Mesendoderm (in vitro differentiated cells): ENCODE measurements at regions not wholly inside any gene's neighbourhood (a gene's known extent, or its start where the extent isn't known, plus 50 kb on each side); places are given as distances from the start of the nearest gene placed in this dataset.
"Not testable (repeated sequence)": the region's sequence is repeated elsewhere in the genome, so short reads cannot be mapped to it uniquely, and the experiment has no call there.

Experiments
- DNase-seq: peaks from one replicate; pipeline ENCODE4 v3.0.0; 2013
- H2AK5ac ChIP-seq: 2 replicates; pipeline ENCODE4 v1.6.1; 2013; ENCODE audit warnings: low read length, inconsistent platforms
- H2BK120ac ChIP-seq: 2 replicates; pipeline ENCODE4 v1.6.1; 2013; ENCODE audit warnings: low read depth, mild to moderate bottlenecking, low read length, moderate library complexity, mixed read lengths
- H2BK15ac ChIP-seq: replicated peaks from 2 replicates; pipeline ENCODE4 v1.6.1; 2013; ENCODE audit warnings: low read depth, mild to moderate bottlenecking, moderate library complexity
- H2BK5ac ChIP-seq: 2 replicates; pipeline ENCODE4 v1.6.1; 2013; ENCODE audit warnings: low read length, inconsistent platforms
- H3K18ac ChIP-seq: 2 replicates; pipeline ENCODE4 v1.6.1; 2013; ENCODE audit warnings: mild to moderate bottlenecking, low read length, mixed read lengths
- H3K23ac ChIP-seq: one replicate; pipeline ENCODE4 v1.6.1; 2013; ENCODE audit warnings: low read length
- H3K27ac ChIP-seq: 2 replicates; pipeline ENCODE4 v1.5.1; 2013; ENCODE audit warnings: low read depth, mild to moderate bottlenecking, inconsistent platforms, low read length, moderate library complexity
- H3K27me3 ChIP-seq: 2 replicates; pipeline ENCODE4 v1.6.1; 2013; ENCODE audit warnings: low read length, control low read depth, mild to moderate bottlenecking, inconsistent platforms; ENCODE audit not compliant: insufficient read depth, poor library complexity
- H3K36me3 ChIP-seq: 2 replicates; pipeline ENCODE4 v1.6.1; 2013; ENCODE audit warnings: low read length, inconsistent platforms; ENCODE audit not compliant: control insufficient read depth, insufficient read depth
- H3K4ac ChIP-seq: one replicate; pipeline ENCODE4 v1.6.1; 2013; ENCODE audit warnings: low read depth, mild to moderate bottlenecking, low read length, moderate library complexity
- H3K4me1 ChIP-seq: 2 replicates; pipeline ENCODE4 v1.6.1; 2013; ENCODE audit warnings: low read depth, low read length, inconsistent platforms; ENCODE audit not compliant: control insufficient read depth
- H3K4me2 ChIP-seq: 2 replicates; pipeline ENCODE4 v1.6.1; 2013; ENCODE audit warnings: low read length
- H3K4me3 ChIP-seq: 2 replicates; pipeline ENCODE4 v1.5.1; 2013; ENCODE audit warnings: mild to moderate bottlenecking, low read length
- H3K56ac ChIP-seq: one replicate; pipeline ENCODE4 v1.6.1; 2013; ENCODE audit warnings: low read length
- H3K79me1 ChIP-seq: 2 replicates; pipeline ENCODE4 v1.6.1; 2013; ENCODE audit warnings: low read length, inconsistent platforms
- H3K79me2 ChIP-seq: 2 replicates; pipeline ENCODE4 v1.6.1; 2013; ENCODE audit warnings: mild to moderate bottlenecking, low read length; ENCODE audit not compliant: control insufficient read depth, insufficient read depth
- H3K9ac ChIP-seq: 2 replicates; pipeline ENCODE4 v1.6.1; 2013; ENCODE audit warnings: low read length, inconsistent platforms
- H4K5ac ChIP-seq: one replicate; pipeline ENCODE4 v1.6.1; 2013; ENCODE audit warnings: low read length
- H4K8ac ChIP-seq: one replicate; pipeline ENCODE4 v1.6.1; 2013; ENCODE audit warnings: low read depth, mild to moderate bottlenecking, control low read depth, low read length, moderate library complexity
- WGBS: extraction: QIAGEN DNeasy Blood & Tissue Kit; methylation state at CpG from one replicate; pipeline ENCODE4 v1.1.7; 2013; ENCODE audit warnings: low lambda C conversion rate, missing lambda C conversion rate; ENCODE audit not compliant: insufficient coverage; ENCODE audit errors: extremely low coverage; 5-methylcytosine and 5-hydroxymethylcytosine counted together

GRCh38 chr10:4240608-4241197, 455.7 kb upstream of the KLF6 start:
- Histone ChIP-seq H2BK15ac (no peak overlapping the region), H3K4me1 (peaks cover 2% of the 10 kb centered on the region), H2AK5ac (no peak overlapping the region), H3K79me2 (no peaks in the 10 kb centered on the region), H3K23ac (no peak overlapping the region), H3K56ac (no peak overlapping the region), H3K79me1 (no peaks in the 10 kb centered on the region), H3K4me3 (no peak overlapping the region), H3K18ac (peak overlapping the region; percentile 22), H3K27ac (no peak overlapping the region), H3K27me3 (no peaks in the 10 kb centered on the region), H4K8ac (no peak overlapping the region), H3K9ac (no peak overlapping the region), H4K5ac (no peak overlapping the region), H2BK120ac (no peak overlapping the region), H3K4ac (no peak overlapping the region), H2BK5ac (no peak overlapping the region), H3K4me2 (no peak overlapping the region), H3K36me3 (no peaks in the 10 kb centered on the region)
- peak; percentile 57 for DNase-seq
- WGBS: no CpG with 5 or more reads among the region's 7 CpGs

- Histone ChIP-seq H3K56ac (no peak overlapping the region), H4K8ac (no peak overlapping the region)
- no CpG with 5 or more reads among the region's 3 CpGs for WGBS
Measured at GRCh38 chr10:4239186-4239585, 454.2 kb upstream of the KLF6 start.

GRCh38 chr10:4236905-4237304, 451.9 kb upstream of the KLF6 start:
- not testable (repeated sequence) for H3K4me1 ChIP-seq

More at GRCh38 chr10:4239186-4239585, 454.2 kb upstream of the KLF6 start:
- Histone ChIP-seq H3K4me3 (no peak overlapping the region), H3K27me3 (no peaks in the 10 kb centered on the region), H3K27ac (no peak overlapping the region), H2BK5ac (no peak overlapping the region), H3K23ac (no peak overlapping the region), H2AK5ac (no peak overlapping the region), H3K18ac (no peak overlapping the region), H3K36me3 (no peaks in the 10 kb centered on the region), H3K9ac (no peak overlapping the region), H2BK15ac (no peak overlapping the region), H2BK120ac (no peak overlapping the region), H4K5ac (no peak overlapping the region), H3K4me1 (peaks cover 2% of the 10 kb centered on the region), H3K79me2 (no peaks in the 10 kb centered on the region), H3K79me1 (no peaks in the 10 kb centered on the region), H3K4ac (no peak overlapping the region), H3K4me2 (no peak overlapping the region)
- no peak for DNase-seq

GRCh38 chr10:4234661-4235060, 449.7 kb upstream of the KLF6 start:
- Histone ChIP-seq H3K4me3 (no peak overlapping the region), H3K36me3 (no peaks in the 10 kb centered on the region), H3K4ac (no peak overlapping the region), H4K5ac (no peak overlapping the region), H3K27ac (no peak overlapping the region), H3K9ac (no peak overlapping the region), H3K23ac (no peak overlapping the region), H2BK5ac (no peak overlapping the region), H3K79me2 (no peaks in the 10 kb centered on the region), H3K4me1 (no peaks in the 10 kb centered on the region), H2AK5ac (no peak overlapping the region), H3K27me3 (no peaks in the 10 kb centered on the region), H3K4me2 (no peak overlapping the region), H3K18ac (no peak overlapping the region), H2BK15ac (no peak overlapping the region), H3K79me1 (no peaks in the 10 kb centered on the region), H3K56ac (no peak overlapping the region), H2BK120ac (no peak overlapping the region), H4K8ac (no peak overlapping the region)
- DNase-seq: no peak
- no CpG with 5 or more reads among the region's 8 CpGs for WGBS

More at GRCh38 chr10:4236905-4237304, 451.9 kb upstream of the KLF6 start:
- H2AK5ac ChIP-seq, H2BK5ac ChIP-seq, H3K79me1 ChIP-seq, H3K4me2 ChIP-seq, H2BK120ac ChIP-seq, H3K4ac ChIP-seq, H3K23ac ChIP-seq, DNase-seq, H2BK15ac ChIP-seq, H3K27me3 ChIP-seq, H4K8ac ChIP-seq, H4K5ac ChIP-seq, H3K4me3 ChIP-seq, H3K56ac ChIP-seq, H3K18ac ChIP-seq, H3K27ac ChIP-seq, H3K36me3 ChIP-seq, H3K9ac ChIP-seq, H3K79me2 ChIP-seq: not testable (repeated sequence)
- WGBS: no CpG with 5 or more reads among the region's 2 CpGs

- no peaks in the 10 kb centered on the region for H3K4me1 ChIP-seq
- no peak overlapping the region for H2BK5ac ChIP-seq
- H3K9ac ChIP-seq: no peak overlapping the region
- H3K79me1 ChIP-seq: no peaks in the 10 kb centered on the region
- no peak overlapping the region for H2AK5ac ChIP-seq
- no peak overlapping the region for H4K5ac ChIP-seq
- no peak overlapping the region for H3K23ac ChIP-seq
- no peak overlapping the region for H3K4ac ChIP-seq
- H2BK15ac ChIP-seq: no peak overlapping the region
- no peak overlapping the region for H3K56ac ChIP-seq
- H3K4me3 ChIP-seq: no peak overlapping the region
- H2BK120ac ChIP-seq: no peak overlapping the region
- H3K79me2 ChIP-seq: no peaks in the 10 kb centered on the region
- H3K27ac ChIP-seq: no peak overlapping the region
- H3K4me2 ChIP-seq: no peak overlapping the region
- DNase-seq: no peak
- WGBS: no CpG with 5 or more reads among the region's 7 CpGs
- H3K27me3 ChIP-seq: no peaks in the 10 kb centered on the region
- H3K36me3 ChIP-seq: no peaks in the 10 kb centered on the region
- no peak overlapping the region for H4K8ac ChIP-seq
- H3K18ac ChIP-seq: no peak overlapping the region
Measured at GRCh38 chr10:4231439-4231838, 446.4 kb upstream of the KLF6 start.

GRCh38 chr10:4230036-4230435, 445.0 kb upstream of the KLF6 start:
- no peak overlapping the region for H3K56ac ChIP-seq
- no peak overlapping the region for H3K27ac ChIP-seq
- WGBS: no CpG with 5 or more reads among the region's 1 CpG
- no peak overlapping the region for H2AK5ac ChIP-seq
- H4K5ac ChIP-seq: no peak overlapping the region
- no peaks in the 10 kb centered on the region for H3K4me1 ChIP-seq
- no peak overlapping the region for H3K4me3 ChIP-seq
- no peak overlapping the region for H3K4me2 ChIP-seq
- no peak overlapping the region for H2BK15ac ChIP-seq
- H3K9ac ChIP-seq: no peak overlapping the region
- no peaks in the 10 kb centered on the region for H3K36me3 ChIP-seq
- no peak overlapping the region for H3K4ac ChIP-seq
- no peak overlapping the region for H4K8ac ChIP-seq
- H2BK5ac ChIP-seq: no peak overlapping the region
- H3K79me1 ChIP-seq: no peaks in the 10 kb centered on the region
- H3K79me2 ChIP-seq: no peaks in the 10 kb centered on the region
- no peak overlapping the region for H3K23ac ChIP-seq
- DNase-seq: no peak
- no peak overlapping the region for H2BK120ac ChIP-seq
- H3K27me3 ChIP-seq: no peaks in the 10 kb centered on the region
- H3K18ac ChIP-seq: no peak overlapping the region
